SK-N-SH (cell line): ENCODE measurements at regions not wholly inside any gene's neighbourhood (a gene's known extent, or its start where the extent isn't known, plus 50 kb on each side); places are given as distances from the start of the nearest gene placed in this dataset.

ENCODE experiments used
- CTCF ChIA-PET: fragments of 300-600, 350-600 bp; formaldehyde crosslinking; extraction: SDS; loops from one replicate; lab custom pipeline; 2021; lab: Yijun Ruan, JAX
- POLR2A ChIA-PET: fragments of 350-600 bp; sonication (Branson Sonifier 250); formaldehyde crosslinking; extraction: SDS; loops from one replicate; lab custom pipeline; 2020; ENCODE audit warnings: antibody characterized with exemption, inconsistent platforms; lab: Yijun Ruan, JAX
- DNase-seq: peaks from one replicate; pipeline ENCODE4 v3.0.0; 2012
- H2AFZ ChIP-seq: fragments of 200-600 bp; sonication (generic); 2 replicates; pipeline ENCODE4 v1.8.1; 2016; ENCODE audit warnings: antibody characterized with exemption, mild to moderate bottlenecking, low read depth
- H3F3A ChIP-seq: fragments of 200-600 bp; sonication (generic); replicated peaks from 2 replicates; pipeline ENCODE3; 2016; ENCODE audit warnings: antibody characterized with exemption, mild to moderate bottlenecking; ENCODE audit not compliant: insufficient read depth
- H3K27ac ChIP-seq, 2 experiments: fragments of 200-500 bp in 1 of 2; fragments of 200-600 bp in 1 of 2; sonication (Bioruptor generic) in 1 of 2; sonication (generic), shearing (Covaris generic) in 1 of 2; 2 replicates each; pipeline versions ENCODE4 v1.5.1 to v1.6.1; 2014 to 2016; ENCODE audit warnings: low read depth in 2 of 2, inconsistent platforms in 1 of 2, low read length in 1 of 2, mild to moderate bottlenecking in 1 of 2, mixed read lengths in 1 of 2
- H3K27me3 ChIP-seq: fragments of 200-600 bp; sonication (generic), shearing (Covaris generic); 2 replicates; pipeline ENCODE4 v1.6.1; 2016; ENCODE audit warnings: mixed run types; ENCODE audit not compliant: insufficient read depth
- H3K36me3 ChIP-seq, 2 experiments: fragments of 200-500 bp in 1 of 2; fragments of 200-600 bp in 1 of 2; sonication (Bioruptor generic) in 1 of 2; sonication (generic) in 1 of 2; replicated peaks in 1 of 2; 2 replicates each; pipeline versions ENCODE3 to v1.5.1; 2014 to 2016; ENCODE audit warnings: low read length in 1 of 2, mild to moderate bottlenecking in 1 of 2; ENCODE audit not compliant: insufficient read depth in 2 of 2, control insufficient read depth in 1 of 2
- H3K4me1 ChIP-seq, 2 experiments: fragments of 200-500 bp in 1 of 2; fragments of 200-600 bp in 1 of 2; sonication (Bioruptor generic) in 1 of 2; sonication (generic), shearing (Covaris generic) in 1 of 2; 2 replicates each; pipeline versions ENCODE4 v1.5.1 to v1.6.1; 2014 to 2016; ENCODE audit warnings: low read depth in 1 of 2, low read length in 1 of 2, mixed run types in 1 of 2; ENCODE audit not compliant: insufficient read depth in 2 of 2, control insufficient read depth in 1 of 2
- H3K4me2 ChIP-seq: fragments of 200-600 bp; sonication (generic), shearing (Covaris generic); 2 replicates; pipeline ENCODE4 v1.6.1; 2017; ENCODE audit warnings: mixed run types
- H3K4me3 ChIP-seq, 2 experiments: fragments of 200-500 bp in 1 of 2; fragments of 200-600 bp in 1 of 2; sonication (Bioruptor generic) in 1 of 2; sonication (generic), shearing (Covaris generic) in 1 of 2; 2 replicates each; pipeline versions ENCODE4 v1.5.1 to v1.8.1; 2014 to 2016; ENCODE audit warnings: low read depth in 2 of 2, inconsistent platforms in 1 of 2, low read length in 1 of 2, mild to moderate bottlenecking in 1 of 2, mixed read lengths in 1 of 2, moderate library complexity in 1 of 2
- H3K79me2 ChIP-seq: fragments of 200-600 bp; sonication (generic); 2 replicates; pipeline ENCODE4 v1.8.1; 2017; ENCODE audit warnings: mild to moderate bottlenecking; ENCODE audit not compliant: insufficient read depth
- H3K9ac ChIP-seq: fragments of 200-600 bp; sonication (generic); 2 replicates; pipeline ENCODE4 v1.6.1; 2017; ENCODE audit warnings: mixed run types
- H3K9me2 ChIP-seq: fragments of 200-600 bp; sonication (generic); 2 replicates; pipeline ENCODE4 v1.6.1; 2017; ENCODE audit warnings: mixed run types
- H3K9me3 ChIP-seq: fragments of 200-600 bp; sonication (generic); 2 replicates; pipeline ENCODE4 v1.6.1; 2017; ENCODE audit warnings: mixed run types, mild to moderate bottlenecking, moderate library complexity
- H4K20me1 ChIP-seq: fragments of 200-600 bp; sonication (generic); 2 replicates; pipeline ENCODE4 v1.6.1; 2017; ENCODE audit warnings: mild to moderate bottlenecking, mixed run types; ENCODE audit not compliant: insufficient read depth
- IRF3 ChIP-seq: fragments of 150-350 bp; IDR thresholded peaks from 2 replicates; pipeline ENCODE4 v1.6.1; 2016; ENCODE audit warnings: mild to moderate bottlenecking, low read depth, low read length
- JUND ChIP-seq: IDR thresholded peaks from 2 replicates; pipeline ENCODE4 v1.4.0; 2012
- MEF2A ChIP-seq: IDR thresholded peaks from 2 replicates; pipeline ENCODE4 v1.4.0; 2012; ENCODE audit warnings: low read depth, borderline replicate concordance
- POLR2AphosphoS5 ChIP-seq: IDR thresholded peaks from 2 replicates; pipeline ENCODE4 v1.6.1; 2012; ENCODE audit warnings: low read depth, low read length
- RFX5 ChIP-seq: IDR thresholded peaks from 2 replicates; pipeline ENCODE4 v1.6.1; 2012; ENCODE audit warnings: mild to moderate bottlenecking, improper control_type of control experiment, low read length
- TCF12 ChIP-seq: IDR thresholded peaks from 2 replicates; pipeline ENCODE4 v1.4.0; 2012
- TEAD4 ChIP-seq: IDR thresholded peaks from 2 replicates; pipeline ENCODE4 v1.4.0; 2012; ENCODE audit warnings: mild to moderate bottlenecking, borderline replicate concordance; ENCODE audit not compliant: insufficient read depth
- YY1 ChIP-seq: IDR thresholded peaks from 2 replicates; pipeline ENCODE4 v1.4.0; 2012; ENCODE audit warnings: low read depth, mild to moderate bottlenecking
- WGBS: methylation state at CpG from one replicate; pipeline ENCODE4 v1.1.6; 2017; ENCODE audit warnings: low lambda C conversion rate; 5-methylcytosine and 5-hydroxymethylcytosine counted together
- TF ChIP-seq, protein P1 (sequence below): IDR thresholded peaks from 2 replicates; pipeline ENCODE4 v1.6.1; 2012; ENCODE audit warnings: mild to moderate bottlenecking, low read depth, low read length, moderate library complexity
- TF ChIP-seq, protein P2 (sequence below): IDR thresholded peaks from 2 replicates; pipeline ENCODE4; 2012
- TF ChIP-seq, protein P3 (sequence below): IDR thresholded peaks from 2 replicates; pipeline ENCODE4 v1.4.0; 2012; ENCODE audit warnings: low read depth

GRCh38 chr16:86942151-86943051 lies 364.1 kb downstream of the FOXL1 start:
- Histone ChIP-seq H3K27me3 (no peaks in the 10 kb centered on the region), H4K20me1 (no peaks in the 10 kb centered on the region), H3K9ac (no peak overlapping the region; the same call in 1 of the 2 replicates), H3K4me2 (peak overlapping the region; percentile 57; the same call in 1 of the 2 replicates), H3K9me2 (no peaks in the 10 kb centered on the region), H3K79me2 (no peaks in the 10 kb centered on the region), H3F3A (peaks cover 29% of the 10 kb centered on the region), H3K36me3 (peaks cover 0 to 4% of the 10 kb centered on the region in 2 experiments), H2AFZ (0 out of 2 replicates have a peak overlapping the region, but pooled peaks have one; percentile 6), H3K9me3 (peaks cover 14% of the 10 kb centered on the region; the same call in 1 of the 2 replicates), H3K27ac (peak overlapping the region in 1 of 2 experiments; percentile 73; a peak in 2 of 4 replicates), H3K4me1 (peaks cover 0 to 23% of the 10 kb centered on the region in 2 experiments; a peak in 1 of 4 replicates), H3K4me3 (no peak overlapping the region)
- POLR2A ChIA-PET = no interaction called here
- CTCF ChIA-PET = no interaction called here
- TF ChIP-seq MEF2A (peak; percentile 64; the same call in 1 of the 2 replicates), TCF12 (peak; percentile 58), TEAD4 (0 out of 2 replicates have a peak, but pooled peaks have one; percentile 52), POLR2AphosphoS5 (no peak), JUND (peak; percentile 66), IRF3 (no peak), RFX5 (no peak), YY1 (no peak)
- TF ChIP-seq, protein P1, sequence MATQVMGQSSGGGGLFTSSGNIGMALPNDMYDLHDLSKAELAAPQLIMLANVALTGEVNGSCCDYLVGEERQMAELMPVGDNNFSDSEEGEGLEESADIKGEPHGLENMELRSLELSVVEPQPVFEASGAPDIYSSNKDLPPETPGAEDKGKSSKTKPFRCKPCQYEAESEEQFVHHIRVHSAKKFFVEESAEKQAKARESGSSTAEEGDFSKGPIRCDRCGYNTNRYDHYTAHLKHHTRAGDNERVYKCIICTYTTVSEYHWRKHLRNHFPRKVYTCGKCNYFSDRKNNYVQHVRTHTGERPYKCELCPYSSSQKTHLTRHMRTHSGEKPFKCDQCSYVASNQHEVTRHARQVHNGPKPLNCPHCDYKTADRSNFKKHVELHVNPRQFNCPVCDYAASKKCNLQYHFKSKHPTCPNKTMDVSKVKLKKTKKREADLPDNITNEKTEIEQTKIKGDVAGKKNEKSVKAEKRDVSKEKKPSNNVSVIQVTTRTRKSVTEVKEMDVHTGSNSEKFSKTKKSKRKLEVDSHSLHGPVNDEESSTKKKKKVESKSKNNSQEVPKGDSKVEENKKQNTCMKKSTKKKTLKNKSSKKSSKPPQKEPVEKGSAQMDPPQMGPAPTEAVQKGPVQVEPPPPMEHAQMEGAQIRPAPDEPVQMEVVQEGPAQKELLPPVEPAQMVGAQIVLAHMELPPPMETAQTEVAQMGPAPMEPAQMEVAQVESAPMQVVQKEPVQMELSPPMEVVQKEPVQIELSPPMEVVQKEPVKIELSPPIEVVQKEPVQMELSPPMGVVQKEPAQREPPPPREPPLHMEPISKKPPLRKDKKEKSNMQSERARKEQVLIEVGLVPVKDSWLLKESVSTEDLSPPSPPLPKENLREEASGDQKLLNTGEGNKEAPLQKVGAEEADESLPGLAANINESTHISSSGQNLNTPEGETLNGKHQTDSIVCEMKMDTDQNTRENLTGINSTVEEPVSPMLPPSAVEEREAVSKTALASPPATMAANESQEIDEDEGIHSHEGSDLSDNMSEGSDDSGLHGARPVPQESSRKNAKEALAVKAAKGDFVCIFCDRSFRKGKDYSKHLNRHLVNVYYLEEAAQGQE = no peak
- TF ChIP-seq, protein P2, sequence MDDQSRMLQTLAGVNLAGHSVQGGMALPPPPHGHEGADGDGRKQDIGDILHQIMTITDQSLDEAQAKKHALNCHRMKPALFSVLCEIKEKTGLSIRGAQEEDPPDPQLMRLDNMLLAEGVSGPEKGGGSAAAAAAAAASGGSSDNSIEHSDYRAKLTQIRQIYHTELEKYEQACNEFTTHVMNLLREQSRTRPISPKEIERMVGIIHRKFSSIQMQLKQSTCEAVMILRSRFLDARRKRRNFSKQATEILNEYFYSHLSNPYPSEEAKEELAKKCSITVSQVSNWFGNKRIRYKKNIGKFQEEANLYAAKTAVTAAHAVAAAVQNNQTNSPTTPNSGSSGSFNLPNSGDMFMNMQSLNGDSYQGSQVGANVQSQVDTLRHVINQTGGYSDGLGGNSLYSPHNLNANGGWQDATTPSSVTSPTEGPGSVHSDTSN = peak; percentile 82
- TF ChIP-seq, protein P3, sequence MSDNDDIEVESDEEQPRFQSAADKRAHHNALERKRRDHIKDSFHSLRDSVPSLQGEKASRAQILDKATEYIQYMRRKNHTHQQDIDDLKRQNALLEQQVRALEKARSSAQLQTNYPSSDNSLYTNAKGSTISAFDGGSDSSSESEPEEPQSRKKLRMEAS = peak; percentile 59; the same call in 1 of the 2 replicates
- WGBS = 29% methylated on average over 21 of the region's 21 CpGs
- no peak for DNase-seq
